H1 (cell line): ENCODE measurements at regions not wholly inside any gene's neighbourhood (a gene's known extent, or its start where the extent isn't known, plus 50 kb on each side); places are given as distances from the start of the nearest gene placed in this dataset.

ENCODE experiments used
- CTCF ChIA-PET: fragments of 300-600 bp; sonication (Branson Sonifier 250); formaldehyde crosslinking; loops from one replicate; lab custom pipeline; 2021; ENCODE audit not compliant: partially characterized antibody; lab: Charles Lee
- POLR2A ChIA-PET: fragments of 300-600 bp; sonication (Branson Sonifier 250); formaldehyde crosslinking; loops from one replicate; lab custom pipeline; 2021; ENCODE audit warnings: inconsistent platforms; ENCODE audit not compliant: partially characterized antibody; lab: Charles Lee
- DNase-seq, 2 experiments: peaks; one replicate each; pipeline versions ENCODE4 v3.0.0 to v3.0.0-alpha.2; 2010 to 2022; ENCODE audit warnings: low spot score in 2 of 2, low read depth in 1 of 2, mixed read lengths in 1 of 2
- FAIRE-seq: peaks from 2 replicates; lab custom pipeline; 2011; peaks lifted over from hg19 to GRCh38; lab: Jason Lieb, UNC
- H2AFZ ChIP-seq: 2 replicates; pipeline ENCODE4 v1.8.1; 2012; ENCODE audit warnings: low read length, inconsistent platforms
- H2AK5ac ChIP-seq: 2 replicates; pipeline ENCODE4 v1.6.1; 2013; ENCODE audit warnings: low read depth, low read length
- H2BK120ac ChIP-seq: replicated peaks from 2 replicates; pipeline ENCODE3; 2013; ENCODE audit warnings: low read depth, low read length, inconsistent platforms
- H2BK12ac ChIP-seq: 2 replicates; pipeline ENCODE4 v1.6.1; 2013; ENCODE audit warnings: low read depth, low read length
- H2BK15ac ChIP-seq: 2 replicates; pipeline ENCODE4 v1.6.1; 2013; ENCODE audit warnings: low read length
- H2BK20ac ChIP-seq: 2 replicates; pipeline ENCODE4 v1.6.1; 2013; ENCODE audit warnings: low read length
- H2BK5ac ChIP-seq: 2 replicates; pipeline ENCODE4 v1.6.1; 2013; ENCODE audit warnings: low read depth, low read length
- H3K14ac ChIP-seq: 2 replicates; pipeline ENCODE4 v1.6.1; 2013; ENCODE audit warnings: inconsistent platforms; ENCODE audit not compliant: insufficient read length
- H3K18ac ChIP-seq: 2 replicates; pipeline ENCODE4 v1.6.1; 2013; ENCODE audit warnings: low read length; ENCODE audit errors: extremely low read depth
- H3K23ac ChIP-seq: 2 replicates; pipeline ENCODE4 v1.6.1; 2013; ENCODE audit warnings: inconsistent platforms; ENCODE audit not compliant: insufficient read length
- H3K23me2 ChIP-seq: 2 replicates; pipeline ENCODE4 v1.6.1; 2013; ENCODE audit warnings: low read depth, low read length
- H3K27ac ChIP-seq: 2 replicates; pipeline ENCODE4 v1.6.1; 2011; ENCODE audit warnings: low read depth, low read length, inconsistent platforms
- H3K27me3 ChIP-seq, 4 experiments: replicated peaks in 1 of 4; 1 replicate in 1 of 4; 2 replicates in 3 of 4; pipeline versions ENCODE4 v1.6.1 to v1.8.1; 2011 to 2013; ENCODE audit warnings: low read length in 3 of 4, mild to moderate bottlenecking in 3 of 4, inconsistent platforms in 2 of 4, mixed read lengths in 2 of 4, moderate library complexity in 1 of 4; ENCODE audit not compliant: control insufficient read depth in 3 of 4, insufficient read depth in 3 of 4; ENCODE audit errors: extremely low read depth in 1 of 4
- H3K36me3 ChIP-seq, 4 experiments: 2 replicates each; pipeline versions ENCODE4 v1.6.1 to v1.8.1; 2011 to 2013; ENCODE audit warnings: mild to moderate bottlenecking in 4 of 4, low read length in 3 of 4, moderate library complexity in 2 of 4, control low read depth in 1 of 4, inconsistent platforms in 1 of 4; ENCODE audit not compliant: insufficient read depth in 4 of 4, control insufficient read depth in 2 of 4
- H3K4ac ChIP-seq: replicated peaks from 2 replicates; pipeline ENCODE3; 2013; ENCODE audit warnings: low read length, low read depth, mixed read lengths, inconsistent platforms; ENCODE audit not compliant: insufficient read length
- H3K4me1 ChIP-seq, 4 experiments: replicated peaks in 1 of 4; 1 replicate in 1 of 4; 2 replicates in 3 of 4; pipeline versions ENCODE4 v1.6.1 to v1.8.1; 2011 to 2013; ENCODE audit warnings: low read length in 3 of 4, inconsistent platforms in 2 of 4, mixed read lengths in 1 of 4; ENCODE audit not compliant: insufficient read depth in 4 of 4, control insufficient read depth in 3 of 4
- H3K4me2 ChIP-seq, 2 experiments: 2 replicates each; pipeline versions ENCODE4 v1.6.1 to v1.8.1; 2011 to 2013; ENCODE audit warnings: low read depth in 2 of 2, low read length in 2 of 2, control low read depth in 1 of 2, inconsistent platforms in 1 of 2, mild to moderate bottlenecking in 1 of 2; ENCODE audit not compliant: insufficient read depth in 1 of 2
- H3K4me3 ChIP-seq, 4 experiments: fragments of 200-600, 300-600 bp in 1 of 4; sonication (generic), shearing (Covaris generic), sonication (Bioruptor Twin) in 1 of 4; 2 replicates each; pipeline versions ENCODE4 v1.5.1 to v1.8.1; 2011 to 2016; ENCODE audit warnings: low read length in 4 of 4, low read depth in 3 of 4, control low read depth in 2 of 4, inconsistent platforms in 2 of 4, mild to moderate bottlenecking in 2 of 4, mixed read lengths in 1 of 4, moderate library complexity in 1 of 4; ENCODE audit not compliant: insufficient read depth in 2 of 4; ENCODE audit errors: extremely low read depth in 1 of 4
- H3K56ac ChIP-seq: replicated peaks from 2 replicates; pipeline ENCODE3; 2013; ENCODE audit warnings: low read depth, mild to moderate bottlenecking, mixed read lengths, low read length, inconsistent platforms; ENCODE audit not compliant: insufficient read length
- H3K79me1 ChIP-seq: 2 replicates; pipeline ENCODE4 v1.6.1; 2013; ENCODE audit warnings: low read depth, low read length, control low read depth
- H3K79me2 ChIP-seq, 2 experiments: 2 replicates each; pipeline versions ENCODE4 v1.6.1 to v1.8.1; 2012 to 2013; ENCODE audit warnings: low read length in 2 of 2, mild to moderate bottlenecking in 2 of 2, inconsistent platforms in 1 of 2; ENCODE audit not compliant: insufficient read depth in 2 of 2, control insufficient read depth in 1 of 2
- H3K9ac ChIP-seq, 4 experiments: replicated peaks in 1 of 4; 1 replicate in 1 of 4; 2 replicates in 3 of 4; pipeline versions ENCODE4 v1.6.1 to v1.8.1; 2011 to 2013; ENCODE audit warnings: low read depth in 3 of 4, low read length in 3 of 4, control low read depth in 2 of 4, mild to moderate bottlenecking in 2 of 4, moderate library complexity in 2 of 4, inconsistent platforms in 1 of 4; ENCODE audit errors: extremely low read depth in 1 of 4
- H3K9me3 ChIP-seq, 2 experiments: 2 replicates each; pipeline versions ENCODE4 v1.6.1 to v1.8.1; 2012 to 2013; ENCODE audit warnings: mild to moderate bottlenecking in 2 of 2, moderate library complexity in 2 of 2, control low read depth in 1 of 2, inconsistent platforms in 1 of 2, low read depth in 1 of 2, low read length in 1 of 2, mixed read lengths in 1 of 2; ENCODE audit not compliant: insufficient read depth in 2 of 2
- H4K20me1 ChIP-seq, 2 experiments: replicated peaks in 1 of 2; 2 replicates each; pipeline versions ENCODE3 to v1.8.1; 2011 to 2013; ENCODE audit warnings: inconsistent platforms in 2 of 2, low read length in 2 of 2, mild to moderate bottlenecking in 1 of 2; ENCODE audit not compliant: insufficient read depth in 2 of 2, control insufficient read depth in 1 of 2
- H4K5ac ChIP-seq: 2 replicates; pipeline ENCODE4 v1.6.1; 2013; ENCODE audit warnings: low read length, low read depth, mixed read lengths, inconsistent platforms; ENCODE audit not compliant: insufficient read length
- H4K8ac ChIP-seq: 2 replicates; pipeline ENCODE4 v1.8.0; 2013; ENCODE audit warnings: mild to moderate bottlenecking, moderate library complexity, low read length, inconsistent platforms; ENCODE audit not compliant: insufficient read depth; ENCODE audit errors: extremely low read depth
- H4K91ac ChIP-seq: replicated peaks from 2 replicates; pipeline ENCODE3; 2013; ENCODE audit warnings: low read length, mixed read lengths, inconsistent platforms; ENCODE audit not compliant: insufficient read length
- CTBP2 ChIP-seq: IDR thresholded peaks from 2 replicates; pipeline ENCODE4 v1.7.0; 2011; ENCODE audit warnings: borderline replicate concordance, mild to moderate bottlenecking, moderate library complexity, mixed read lengths, low read length; ENCODE audit not compliant: insufficient read depth, insufficient read length
- EGR1 ChIP-seq: IDR thresholded peaks from 2 replicates; pipeline ENCODE4 v1.6.1; 2011; ENCODE audit warnings: low read depth, low read length, borderline replicate concordance
- FOSL1 ChIP-seq: IDR thresholded peaks from 2 replicates; pipeline ENCODE4 v1.6.1; 2011; ENCODE audit warnings: mild to moderate bottlenecking, low read depth, low read length, moderate library complexity; ENCODE audit not compliant: insufficient read depth
- GABPA ChIP-seq: IDR thresholded peaks from 2 replicates; pipeline ENCODE4 v1.6.1; 2011; ENCODE audit warnings: mild to moderate bottlenecking, low read length, moderate library complexity, borderline replicate concordance; ENCODE audit not compliant: insufficient read depth
- HDAC2 ChIP-seq, 2 experiments: fragments of 300-600 bp in 1 of 2; sonication (generic) in 1 of 2; IDR thresholded peaks; 2 replicates each; pipeline ENCODE4 v1.6.1; 2011 to 2012; ENCODE audit warnings: low read depth in 2 of 2, low read length in 2 of 2, mild to moderate bottlenecking in 2 of 2, moderate library complexity in 2 of 2, borderline replicate concordance in 1 of 2, inconsistent platforms in 1 of 2
- KDM4A ChIP-seq: IDR thresholded peaks from one replicate; pipeline ENCODE4 v1.7.1; 2012; ENCODE audit warnings: low read depth, mild to moderate bottlenecking, moderate library complexity, low read length, inconsistent platforms; ENCODE audit not compliant: severe bottlenecking
- RBBP5 ChIP-seq: IDR thresholded peaks from 2 replicates; pipeline ENCODE4 v1.7.1; 2012; ENCODE audit warnings: low read depth, mild to moderate bottlenecking, inconsistent platforms, low read length, moderate library complexity, borderline replicate concordance
- SIX5 ChIP-seq: IDR thresholded peaks from 2 replicates; pipeline ENCODE4 v1.6.1; 2011; ENCODE audit warnings: mild to moderate bottlenecking, low read depth, low read length
- TAF7 ChIP-seq: optimal IDR thresholded peaks from 2 replicates; pipeline ENCODE3; 2011; ENCODE audit warnings: low read depth, mild to moderate bottlenecking, inconsistent platforms, low read length, moderate library complexity, borderline replicate concordance
- TBP ChIP-seq: IDR thresholded peaks from 2 replicates; pipeline ENCODE4 v1.6.1; 2011; ENCODE audit warnings: low read depth, low read length, improper control_type of control experiment
- WGBS, 2 experiments: shearing (Covaris generic) in 1 of 2; methylation state at CpG; one replicate each; pipeline versions ENCODE4 v1.1.6 to v1.1.7; 2013 to 2015; ENCODE audit warnings: low lambda C conversion rate in 2 of 2, mixed read lengths in 2 of 2, inconsistent platforms in 1 of 2, low coverage in 1 of 2, missing lambda C conversion rate in 1 of 2; ENCODE audit not compliant: insufficient replicate concordance in 2 of 2, insufficient coverage in 1 of 2, insufficient read length in 1 of 2; ENCODE audit errors: extremely low coverage in 1 of 2, missing lambda C conversion rate in 1 of 2; 5-methylcytosine and 5-hydroxymethylcytosine counted together

DNA sequence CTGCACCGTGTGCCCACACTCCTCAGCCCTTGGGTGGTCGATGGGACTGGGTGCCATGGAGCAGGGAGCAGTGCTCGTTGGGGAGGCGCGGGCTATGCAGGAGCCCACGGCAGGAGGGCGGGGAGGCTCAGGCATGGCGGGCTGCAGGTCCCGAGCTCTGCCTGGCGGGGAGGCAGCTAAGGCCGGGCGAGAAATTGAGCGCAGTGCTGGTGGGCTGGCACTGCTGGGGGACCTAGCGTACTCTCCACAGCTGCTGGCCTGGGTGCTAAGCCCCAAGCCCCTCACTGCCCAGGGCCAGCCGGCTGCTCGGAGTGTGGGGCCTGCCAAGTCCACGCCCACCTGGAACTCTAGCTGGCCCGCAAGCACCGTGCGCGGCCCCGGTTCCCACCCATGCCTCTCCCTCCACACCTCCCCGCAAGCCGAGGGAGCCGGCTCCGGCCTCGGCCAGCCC lies 55.9 kb upstream of the ECI2 start:
- no peak overlapping the region for H4K5ac ChIP-seq
- no peaks in the 10 kb centered on the region for H3K36me3 ChIP-seq
- H3K9me3 ChIP-seq = peaks cover 0 to 8% of the 10 kb centered on the region in 2 experiments; a peak in 1 of 4 replicates
- no peaks in the 10 kb centered on the region for H3K23me2 ChIP-seq
- H2BK5ac ChIP-seq = no peak overlapping the region
- H3K79me2 ChIP-seq = no peaks in the 10 kb centered on the region
- no peaks in the 10 kb centered on the region for H3K79me1 ChIP-seq
- H3K4ac ChIP-seq = no peak overlapping the region
- H2BK120ac ChIP-seq = no peak overlapping the region
- no peak overlapping the region for H2BK12ac ChIP-seq
- WGBS, 2 experiments = 97% methylated on average over 17 of the region's 27 CpGs; no CpG with 5 or more reads in 1 of the 2 experiments
- no peak for TF ChIP-seq GABPA
- TF ChIP-seq CTBP2 = no peak
- TF ChIP-seq HDAC2 (IDR thresholded peaks at IDR 0.05; ENCODE audit: borderline replicate concordance in 1 of 2, low read depth in 2 of 2, low read length in 2 of 2) = no peak
- no peak for TF ChIP-seq SIX5
- no peak for TF ChIP-seq KDM4A
- TF ChIP-seq TBP = no peak
- no peak for TF ChIP-seq EGR1
- TF ChIP-seq TAF7 = no peak
- TF ChIP-seq RBBP5 = no peak
- no peak for TF ChIP-seq FOSL1
- DNase-seq = no peak
- H3K23ac ChIP-seq = no peak overlapping the region
- H3K4me1 ChIP-seq = no peaks in the 10 kb centered on the region
- ChIA-PET POLR2A (interaction anchor here (1.7 kb wide), 1 partner anchor 10 kb away, joined by 3 read pairs; no protein-coding TSS in a partner anchor), CTCF (interaction anchor here (0.5 to 3.2 kb wide), 2 partner anchors 19 to 845 kb away, joined by 3 to 14 read pairs; no protein-coding TSS in a partner anchor)
- no peaks in the 10 kb centered on the region for H4K20me1 ChIP-seq
- no peak overlapping the region for H2AFZ ChIP-seq
- H3K56ac ChIP-seq = no peak overlapping the region
- H3K18ac ChIP-seq = no peak overlapping the region
- no peak overlapping the region for H2BK15ac ChIP-seq
- H3K14ac ChIP-seq = no peak overlapping the region
- no peak for FAIRE-seq
- H3K27me3 ChIP-seq = no peaks in the 10 kb centered on the region
- no peak overlapping the region for H2AK5ac ChIP-seq
- no peak overlapping the region for H3K27ac ChIP-seq
- H3K9ac ChIP-seq = no peak overlapping the region
- no peak overlapping the region for H3K4me2 ChIP-seq
- no peak overlapping the region for H2BK20ac ChIP-seq
- no peak overlapping the region for H4K91ac ChIP-seq
- H3K4me3 ChIP-seq = no peak overlapping the region
- no peak overlapping the region for H4K8ac ChIP-seq
